ENCODE measurements at regions not wholly inside any gene's neighbourhood (a gene's known extent, or its start where the extent isn't known, plus 50 kb on each side); places are given as distances from the start of the nearest gene placed in this dataset.

GRCh38 chr3:106703524-106703923, 673.7 kb upstream of the CCDC54 start:
- TF ChIP-seq, protein P1, sequence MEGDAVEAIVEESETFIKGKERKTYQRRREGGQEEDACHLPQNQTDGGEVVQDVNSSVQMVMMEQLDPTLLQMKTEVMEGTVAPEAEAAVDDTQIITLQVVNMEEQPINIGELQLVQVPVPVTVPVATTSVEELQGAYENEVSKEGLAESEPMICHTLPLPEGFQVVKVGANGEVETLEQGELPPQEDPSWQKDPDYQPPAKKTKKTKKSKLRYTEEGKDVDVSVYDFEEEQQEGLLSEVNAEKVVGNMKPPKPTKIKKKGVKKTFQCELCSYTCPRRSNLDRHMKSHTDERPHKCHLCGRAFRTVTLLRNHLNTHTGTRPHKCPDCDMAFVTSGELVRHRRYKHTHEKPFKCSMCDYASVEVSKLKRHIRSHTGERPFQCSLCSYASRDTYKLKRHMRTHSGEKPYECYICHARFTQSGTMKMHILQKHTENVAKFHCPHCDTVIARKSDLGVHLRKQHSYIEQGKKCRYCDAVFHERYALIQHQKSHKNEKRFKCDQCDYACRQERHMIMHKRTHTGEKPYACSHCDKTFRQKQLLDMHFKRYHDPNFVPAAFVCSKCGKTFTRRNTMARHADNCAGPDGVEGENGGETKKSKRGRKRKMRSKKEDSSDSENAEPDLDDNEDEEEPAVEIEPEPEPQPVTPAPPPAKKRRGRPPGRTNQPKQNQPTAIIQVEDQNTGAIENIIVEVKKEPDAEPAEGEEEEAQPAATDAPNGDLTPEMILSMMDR (IDR thresholded peaks at IDR 0.05), result no peak
- TF ChIP-seq EP300 (IDR thresholded peaks at IDR 0.05) (no peak), POLR2A (IDR thresholded peaks at IDR 0.05) (no peak)
